ENCODE measurements at regions not wholly inside any gene's neighbourhood (a gene's known extent, or its start where the extent isn't known, plus 50 kb on each side); places are given as distances from the start of the nearest gene placed in this dataset.

DNA sequence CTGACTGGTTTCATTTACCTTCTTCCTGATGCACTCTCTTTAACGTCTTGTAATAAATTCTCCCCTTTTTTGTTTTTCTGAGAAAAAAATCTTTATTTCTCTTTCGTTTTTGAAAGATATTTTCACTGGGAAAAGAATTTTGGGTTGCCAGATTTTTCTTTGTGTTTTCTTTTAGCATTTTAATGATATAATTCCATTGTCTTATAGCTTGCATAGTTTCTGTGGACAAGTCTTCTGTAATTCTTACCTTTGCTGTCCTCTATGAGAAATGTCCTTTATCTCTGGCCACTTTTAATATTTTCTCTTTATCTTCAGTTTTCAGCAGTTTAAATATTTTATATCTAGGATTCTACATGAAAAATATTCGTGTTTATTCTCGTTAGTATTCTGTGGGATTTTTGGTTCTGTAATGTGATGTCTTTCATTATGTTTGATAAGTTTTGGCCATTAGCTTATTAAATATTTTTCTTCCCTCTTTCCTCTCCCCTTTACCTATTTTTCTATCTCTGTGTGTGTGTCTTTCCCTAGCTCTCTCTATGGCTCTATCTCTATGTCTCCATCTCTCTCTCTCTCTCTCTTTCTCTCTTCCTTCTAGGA, 236.5 kb downstream of the C16orf95 start:
- DNase-seq (no peak), ATAC-seq (replicated peaks in 1 of 4) (no peak)
- H3K9me3 ChIP-seq = no peaks in the 10 kb centered on the region
- ChIA-PET CTCF (no interaction called here), POLR2A (no interaction called here)
- Mint-ChIP-seq H3K27ac (no peak overlapping the region), H3K4me3 (no peak overlapping the region), H3K27me3 (peaks cover 7 to 12% of the 10 kb centered on the region in 2 donors), H3K36me3 (no peaks in the 10 kb centered on the region), H3K4me1 (no peaks in the 10 kb centered on the region), H3K9me3 (peaks cover 19 to 45% (median 19%) of the 10 kb centered on the region in 3 donors)
- no peaks in the 10 kb centered on the region for H3K36me3 ChIP-seq (ENCODE audit: control insufficient read depth in 2 of 2, extremely low read depth in 1 of 2, insufficient read depth in 1 of 2, low read length in 1 of 2)
- H3K4me3 ChIP-seq (ENCODE audit: control insufficient read depth in 1 of 2, extremely low read depth in 1 of 2, low read length in 1 of 2) = no peak overlapping the region
- H3K27me3 ChIP-seq (replicated peaks in 1 of 2; ENCODE audit: control insufficient read depth in 2 of 2, extremely low read depth in 1 of 2, insufficient read depth in 2 of 2, low read length in 1 of 2) = peaks cover 0 to 7% of the 10 kb centered on the region in 2 experiments
- WGBS (ENCODE audit: insufficient coverage) = no CpG with 5 or more reads among the region's 4 CpGs
- H3K4me1 ChIP-seq (ENCODE audit: control insufficient read depth in 1 of 2, extremely low read depth in 1 of 2, insufficient read depth in 2 of 2, low read length in 2 of 2) = no peaks in the 10 kb centered on the region
- H3K27ac ChIP-seq (ENCODE audit: low read length) = no peak overlapping the region

DNA sequence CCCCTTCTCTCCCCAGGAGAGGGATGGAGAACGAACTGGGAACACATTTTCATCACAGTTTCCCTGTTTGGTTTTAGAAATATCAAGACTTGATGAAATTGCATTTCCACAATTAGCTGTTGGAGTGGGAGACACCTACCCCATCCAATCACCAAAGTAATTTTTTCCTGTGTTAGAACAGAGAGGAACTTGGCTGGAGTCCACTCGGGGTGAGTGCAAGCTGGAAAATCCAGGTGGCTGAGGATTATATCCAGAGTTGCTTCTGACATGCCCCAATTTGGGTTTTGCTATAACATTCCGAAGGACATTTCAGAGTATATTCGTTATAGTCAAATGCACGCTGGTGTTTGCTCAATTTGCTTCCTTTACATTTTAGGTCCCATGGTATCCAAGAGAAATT, 231.8 kb downstream of the C16orf95 start:
- Histone ChIP-seq H3K9me3 (no peaks in the 10 kb centered on the region), H3K36me3 (ENCODE audit: control insufficient read depth in 2 of 2, extremely low read depth in 1 of 2, insufficient read depth in 1 of 2, low read length in 1 of 2) (no peaks in the 10 kb centered on the region), H3K27me3 (replicated peaks in 1 of 2; ENCODE audit: control insufficient read depth in 2 of 2, extremely low read depth in 1 of 2, insufficient read depth in 2 of 2, low read length in 1 of 2) (no peaks in the 10 kb centered on the region), H3K4me1 (ENCODE audit: control insufficient read depth in 1 of 2, extremely low read depth in 1 of 2, insufficient read depth in 2 of 2, low read length in 2 of 2) (no peaks in the 10 kb centered on the region), H3K4me3 (ENCODE audit: control insufficient read depth in 1 of 2, extremely low read depth in 1 of 2, low read length in 1 of 2) (no peak overlapping the region), H3K27ac (ENCODE audit: low read length) (no peak overlapping the region)
- no peak overlapping the region for H3K4me3 Mint-ChIP-seq
- H3K36me3 Mint-ChIP-seq = no peaks in the 10 kb centered on the region
- ChIA-PET POLR2A (no interaction called here), CTCF (no interaction called here)
- peaks cover 1 to 3% of the 10 kb centered on the region in 2 donors for H3K27me3 Mint-ChIP-seq
- no peak for ATAC-seq (replicated peaks in 1 of 4)
- no peak overlapping the region for H3K27ac Mint-ChIP-seq
- no peak for DNase-seq
- peaks cover 10 to 32% (median 12%) of the 10 kb centered on the region in 3 donors for H3K9me3 Mint-ChIP-seq
- H3K4me1 Mint-ChIP-seq = no peaks in the 10 kb centered on the region
- WGBS (ENCODE audit: insufficient coverage) = 78% methylated on average over 4 of the region's 5 CpGs

- H3K4me1 Mint-ChIP-seq = no peaks in the 10 kb centered on the region
Measured at GRCh38 chr16:87086156-87086555, 231.0 kb downstream of the C16orf95 start.

DNA sequence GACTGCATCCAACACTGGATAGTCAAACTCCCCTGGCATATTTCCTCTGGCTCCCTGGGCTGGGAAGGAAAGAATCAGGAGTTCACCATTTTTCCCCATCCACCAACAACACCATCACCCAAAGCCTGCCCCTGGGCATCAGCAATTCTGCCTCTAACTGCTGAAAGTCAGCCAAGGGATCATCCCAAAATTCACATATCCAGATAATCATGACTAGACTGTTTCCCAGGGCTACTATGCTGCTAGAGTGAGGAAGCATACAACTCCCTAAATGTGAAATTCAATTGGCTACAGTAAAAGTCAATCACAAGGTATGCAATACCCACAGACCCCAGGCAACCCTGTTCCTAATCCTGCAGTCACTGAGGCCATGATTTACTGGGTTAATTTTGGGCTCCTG, 230.6 kb downstream of the C16orf95 start:
- H3K27ac Mint-ChIP-seq = no peak overlapping the region
- no peaks in the 10 kb centered on the region for H3K36me3 Mint-ChIP-seq
- ATAC-seq (replicated peaks in 1 of 4) (no peak), DNase-seq (no peak)
- Histone ChIP-seq H3K36me3 (ENCODE audit: control insufficient read depth in 2 of 2, extremely low read depth in 1 of 2, insufficient read depth in 1 of 2, low read length in 1 of 2) (no peaks in the 10 kb centered on the region), H3K27me3 (replicated peaks in 1 of 2; ENCODE audit: control insufficient read depth in 2 of 2, extremely low read depth in 1 of 2, insufficient read depth in 2 of 2, low read length in 1 of 2) (no peaks in the 10 kb centered on the region), H3K4me1 (ENCODE audit: control insufficient read depth in 1 of 2, extremely low read depth in 1 of 2, insufficient read depth in 2 of 2, low read length in 2 of 2) (no peaks in the 10 kb centered on the region), H3K9me3 (no peaks in the 10 kb centered on the region), H3K27ac (ENCODE audit: low read length) (no peak overlapping the region), H3K4me3 (ENCODE audit: control insufficient read depth in 1 of 2, extremely low read depth in 1 of 2, low read length in 1 of 2) (no peak overlapping the region)
- no peak overlapping the region for H3K4me3 Mint-ChIP-seq
- ChIA-PET POLR2A (no interaction called here), CTCF (no interaction called here)
- H3K9me3 Mint-ChIP-seq = peaks cover 3 to 21% (median 5%) of the 10 kb centered on the region in 3 donors
- H3K4me1 Mint-ChIP-seq = no peaks in the 10 kb centered on the region
- H3K27me3 Mint-ChIP-seq = peaks cover 1 to 3% of the 10 kb centered on the region in 2 donors

More at GRCh38 chr16:87086156-87086555, 231.0 kb downstream of the C16orf95 start:
- peaks cover 1 to 3% of the 10 kb centered on the region in 2 donors for H3K27me3 Mint-ChIP-seq
- H3K4me3 Mint-ChIP-seq = no peak overlapping the region
- CTCF ChIA-PET = no interaction called here
- Histone ChIP-seq H3K9me3 (no peaks in the 10 kb centered on the region), H3K4me3 (ENCODE audit: control insufficient read depth in 1 of 2, extremely low read depth in 1 of 2, low read length in 1 of 2) (no peak overlapping the region), H3K27me3 (replicated peaks in 1 of 2; ENCODE audit: control insufficient read depth in 2 of 2, extremely low read depth in 1 of 2, insufficient read depth in 2 of 2, low read length in 1 of 2) (no peaks in the 10 kb centered on the region), H3K36me3 (ENCODE audit: control insufficient read depth in 2 of 2, extremely low read depth in 1 of 2, insufficient read depth in 1 of 2, low read length in 1 of 2) (no peaks in the 10 kb centered on the region), H3K4me1 (ENCODE audit: control insufficient read depth in 1 of 2, extremely low read depth in 1 of 2, insufficient read depth in 2 of 2, low read length in 2 of 2) (no peaks in the 10 kb centered on the region), H3K27ac (ENCODE audit: low read length) (no peak overlapping the region)
- no peak overlapping the region for H3K27ac Mint-ChIP-seq
- WGBS (ENCODE audit: insufficient coverage) = 79% methylated on average over 4 of the region's 4 CpGs
- peaks cover 3 to 24% (median 8%) of the 10 kb centered on the region in 3 donors for H3K9me3 Mint-ChIP-seq
- ATAC-seq (replicated peaks in 1 of 4) (no peak), DNase-seq (no peak)
- POLR2A ChIA-PET = no interaction called here
- H3K36me3 Mint-ChIP-seq = no peaks in the 10 kb centered on the region

DNA sequence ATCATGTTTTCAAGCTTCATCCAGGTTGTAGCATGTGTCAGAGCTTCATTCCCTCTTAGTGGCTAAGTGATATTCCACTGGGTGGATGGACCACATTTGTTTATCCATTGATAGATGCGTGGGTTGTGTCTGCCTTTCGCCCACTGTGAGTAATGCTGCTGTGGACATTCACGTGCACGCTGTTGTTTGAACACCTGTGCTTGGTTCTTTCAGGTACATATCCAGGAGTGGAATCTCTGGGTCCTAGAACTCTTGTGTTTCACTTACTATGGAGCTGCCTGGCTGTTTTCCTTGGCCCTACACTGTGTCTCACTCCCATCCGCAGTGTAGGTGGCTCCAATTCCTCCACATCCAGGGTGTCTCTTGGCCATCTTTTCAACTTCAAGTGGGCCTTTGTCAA, 224.2 kb downstream of the C16orf95 start:
- H3K9me3 ChIP-seq = no peaks in the 10 kb centered on the region
- Mint-ChIP-seq H3K9me3 (no peaks in the 10 kb centered on the region), H3K27ac (no peak overlapping the region), H3K36me3 (no peaks in the 10 kb centered on the region), H3K27me3 (peaks cover 6 to 10% of the 10 kb centered on the region in 2 donors), H3K4me3 (no peak overlapping the region), H3K4me1 (no peaks in the 10 kb centered on the region)
- DNase-seq = no peak
- ChIA-PET POLR2A (no interaction called here), CTCF (no interaction called here)
- H3K27me3 ChIP-seq (replicated peaks in 1 of 2; ENCODE audit: control insufficient read depth in 2 of 2, extremely low read depth in 1 of 2, insufficient read depth in 2 of 2, low read length in 1 of 2) = peaks cover 0 to 9% of the 10 kb centered on the region in 2 experiments
- WGBS (ENCODE audit: insufficient coverage) = 88% methylated on average over 5 of the region's 5 CpGs
- ATAC-seq (replicated peaks in 1 of 4) = no peak
- no peak overlapping the region for H3K27ac ChIP-seq (ENCODE audit: low read length)
- H3K4me1 ChIP-seq (ENCODE audit: control insufficient read depth in 1 of 2, extremely low read depth in 1 of 2, insufficient read depth in 2 of 2, low read length in 2 of 2) = no peaks in the 10 kb centered on the region
- no peak overlapping the region for H3K4me3 ChIP-seq (ENCODE audit: control insufficient read depth in 1 of 2, extremely low read depth in 1 of 2, low read length in 1 of 2)
- no peaks in the 10 kb centered on the region for H3K36me3 ChIP-seq (ENCODE audit: control insufficient read depth in 2 of 2, extremely low read depth in 1 of 2, insufficient read depth in 1 of 2, low read length in 1 of 2)

DNA sequence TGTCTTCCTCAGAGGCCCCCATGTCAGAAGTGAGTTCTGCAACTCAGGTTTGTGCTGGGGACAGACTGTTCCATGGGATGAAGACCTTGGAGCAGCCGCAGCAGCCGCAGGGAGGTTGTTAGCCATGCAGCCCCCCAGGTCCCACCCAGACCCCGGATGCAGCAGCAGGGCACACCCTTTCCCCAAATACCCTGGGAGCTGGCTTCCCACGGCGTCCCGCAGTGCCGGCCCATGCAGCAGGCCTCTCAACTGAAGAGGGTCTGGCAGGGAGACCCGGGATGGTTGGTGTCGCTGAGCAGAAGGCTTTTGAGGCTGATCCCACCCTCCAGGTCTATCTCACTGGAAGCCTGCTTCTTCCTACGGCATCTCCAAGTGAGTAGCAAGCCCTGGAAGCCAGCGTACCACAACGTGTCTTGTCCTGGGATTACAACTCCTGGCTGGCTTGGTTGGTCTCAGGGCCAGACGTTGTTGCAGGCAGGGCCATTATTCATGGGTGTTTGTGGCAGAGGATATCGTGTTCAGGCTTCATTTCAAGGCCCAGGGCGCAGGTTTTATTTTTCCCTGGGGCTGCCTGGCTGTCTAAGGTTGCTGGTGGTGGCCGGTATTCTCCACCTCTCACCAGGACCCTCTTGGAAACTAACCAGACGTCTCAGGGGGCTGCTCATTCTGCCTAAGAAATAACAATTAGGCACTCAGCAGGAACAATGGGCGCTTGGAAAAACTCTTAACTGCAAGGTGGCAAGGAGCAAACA, 223.2 kb downstream of the C16orf95 start:
- Mint-ChIP-seq H3K36me3 (no peaks in the 10 kb centered on the region), H3K9me3 (no peaks in the 10 kb centered on the region), H3K4me1 (no peaks in the 10 kb centered on the region), H3K27me3 (peaks cover 6 to 16% of the 10 kb centered on the region in 2 donors), H3K4me3 (no peak overlapping the region), H3K27ac (no peak overlapping the region)
- H3K36me3 ChIP-seq (ENCODE audit: control insufficient read depth in 2 of 2, extremely low read depth in 1 of 2, insufficient read depth in 1 of 2, low read length in 1 of 2) = no peaks in the 10 kb centered on the region
- no peak for ATAC-seq (replicated peaks in 1 of 4)
- no peaks in the 10 kb centered on the region for H3K9me3 ChIP-seq
- no peaks in the 10 kb centered on the region for H3K4me1 ChIP-seq (ENCODE audit: control insufficient read depth in 1 of 2, extremely low read depth in 1 of 2, insufficient read depth in 2 of 2, low read length in 2 of 2)
- WGBS (ENCODE audit: insufficient coverage) = 91% methylated on average over 11 of the region's 18 CpGs
- DNase-seq = no peak
- ChIA-PET CTCF (no interaction called here), POLR2A (no interaction called here)
- H3K27me3 ChIP-seq (replicated peaks in 1 of 2; ENCODE audit: control insufficient read depth in 2 of 2, extremely low read depth in 1 of 2, insufficient read depth in 2 of 2, low read length in 1 of 2) = peaks cover 0 to 19% of the 10 kb centered on the region in 2 experiments
- no peak overlapping the region for H3K27ac ChIP-seq (ENCODE audit: low read length)
- H3K4me3 ChIP-seq (ENCODE audit: control insufficient read depth in 1 of 2, extremely low read depth in 1 of 2, low read length in 1 of 2) = no peak overlapping the region

All from T-cell (primary cell).